ENCODE measurements at regions not wholly inside any gene's neighbourhood (a gene's known extent, or its start where the extent isn't known, plus 50 kb on each side); places are given as distances from the start of the nearest gene placed in this dataset.

DNA sequence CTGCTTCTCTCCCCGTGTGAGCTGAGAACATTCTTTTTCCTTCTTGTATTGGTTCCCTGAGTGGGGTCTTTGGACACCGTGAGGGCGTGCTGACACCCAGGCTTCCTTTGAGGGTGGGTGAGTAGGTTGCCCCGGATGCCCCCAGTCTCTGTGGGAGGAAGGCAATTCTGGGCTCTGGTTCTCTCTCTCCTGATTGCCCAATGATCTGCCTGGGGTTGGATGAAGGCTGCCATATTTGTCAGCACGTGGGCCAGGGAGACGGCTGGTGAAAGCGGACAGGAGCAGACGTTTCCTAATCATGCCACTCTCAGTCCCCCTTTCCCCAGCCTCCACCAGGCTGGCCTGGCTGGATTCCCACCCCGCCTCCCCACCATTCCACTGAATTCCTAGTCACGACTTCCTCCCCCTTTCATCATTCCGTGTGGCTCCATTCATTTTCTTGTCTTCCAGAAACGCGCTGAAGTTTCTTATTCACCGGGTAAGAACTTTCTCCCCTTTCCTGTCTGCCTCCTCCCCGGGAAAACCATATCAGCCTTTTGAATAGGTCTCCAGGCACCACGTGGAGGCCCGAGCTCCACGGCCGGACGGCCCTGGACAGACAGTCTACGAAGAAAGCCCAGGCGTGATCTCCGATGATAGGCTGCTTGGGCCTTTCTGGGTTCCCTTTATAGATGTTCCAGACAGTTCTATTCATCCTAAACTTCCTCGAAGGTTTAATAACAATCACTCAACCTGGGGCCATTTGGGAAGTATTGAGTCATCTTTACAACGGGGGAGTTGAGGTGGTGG lies 98.7 kb upstream of the NPTX2 start:
- no peak for DNase-seq

DNA sequence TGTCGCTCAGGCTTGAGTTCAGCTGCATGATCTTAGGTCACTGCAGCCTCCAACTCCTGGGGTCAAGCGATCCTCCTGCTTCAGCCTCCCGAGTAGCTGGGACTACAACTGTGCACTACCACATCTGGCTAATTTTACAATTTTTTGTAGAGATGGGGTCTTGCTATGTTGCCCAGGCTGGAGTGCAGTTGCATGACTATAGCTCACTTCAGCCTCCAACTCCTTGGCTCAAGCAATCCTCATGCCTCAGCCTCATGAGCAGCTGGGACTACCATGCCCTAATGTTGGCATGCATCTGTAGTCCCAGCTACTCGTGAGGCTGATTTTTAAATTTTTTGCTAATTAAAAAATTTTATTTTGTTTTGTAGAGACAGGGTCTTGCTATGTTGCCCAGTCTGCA lies 101.9 kb upstream of the NPTX2 start:
- DNase-seq = no peak

DNA sequence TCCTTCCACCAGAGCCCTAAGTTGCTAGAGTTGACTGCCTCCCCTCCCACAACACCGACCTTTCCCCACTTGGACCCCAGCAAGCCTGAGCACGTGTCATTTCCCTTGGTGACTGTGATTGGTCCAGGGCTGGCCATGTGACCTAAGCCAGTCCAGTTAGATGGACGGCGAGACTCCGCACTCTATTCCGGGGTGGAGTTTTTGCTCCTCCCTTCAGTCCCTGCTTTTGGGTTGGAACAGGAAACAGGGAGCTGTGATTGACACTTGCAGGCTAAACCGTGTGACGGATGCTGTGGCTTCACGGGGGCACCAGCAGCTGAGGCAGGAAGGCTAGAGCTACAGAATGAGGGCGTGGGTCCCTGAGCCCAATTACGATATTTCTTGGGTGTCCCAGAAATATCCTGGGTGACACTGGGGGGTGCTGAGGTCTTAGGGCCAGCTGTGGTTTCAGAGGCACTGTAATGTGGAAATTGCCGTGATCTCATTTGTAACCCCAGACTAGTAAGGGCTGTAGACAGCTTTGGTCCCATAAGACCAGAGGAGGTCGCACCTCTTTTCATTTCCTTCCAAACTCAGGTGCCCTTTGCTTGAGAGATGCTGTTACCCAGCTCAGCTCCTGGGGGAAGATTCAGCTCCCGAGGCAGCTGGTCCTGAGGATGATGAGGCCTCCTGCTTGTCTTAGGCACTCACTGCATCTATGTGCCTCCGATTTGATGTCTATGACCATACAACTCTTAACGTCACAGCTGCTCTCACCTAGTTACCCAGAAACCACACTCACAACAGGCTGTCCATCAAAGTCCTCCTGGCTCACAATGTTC lies 102.7 kb upstream of the NPTX2 start:
- DNase-seq = no peak

DNA sequence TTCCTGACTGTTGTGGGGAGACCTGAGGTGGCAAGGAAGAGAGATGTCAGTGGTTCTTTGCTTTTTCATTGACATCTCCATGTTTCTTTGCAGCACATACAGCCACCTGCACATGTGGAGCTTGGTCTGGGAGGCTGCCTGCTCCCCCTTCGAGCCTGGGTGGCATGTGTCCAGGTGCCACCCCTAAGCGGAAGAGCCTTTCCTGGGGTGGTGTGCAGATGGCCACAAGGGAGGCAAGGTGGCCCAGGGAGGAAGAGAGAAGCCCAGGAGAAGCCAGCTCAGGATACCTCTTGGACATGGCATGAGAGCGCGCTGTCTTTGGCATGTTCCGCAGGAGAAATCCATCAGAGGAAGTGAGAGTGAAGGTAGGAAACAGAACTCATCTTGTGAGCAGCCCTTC lies 105.9 kb upstream of the NPTX2 start:
- no peak for DNase-seq

DNA sequence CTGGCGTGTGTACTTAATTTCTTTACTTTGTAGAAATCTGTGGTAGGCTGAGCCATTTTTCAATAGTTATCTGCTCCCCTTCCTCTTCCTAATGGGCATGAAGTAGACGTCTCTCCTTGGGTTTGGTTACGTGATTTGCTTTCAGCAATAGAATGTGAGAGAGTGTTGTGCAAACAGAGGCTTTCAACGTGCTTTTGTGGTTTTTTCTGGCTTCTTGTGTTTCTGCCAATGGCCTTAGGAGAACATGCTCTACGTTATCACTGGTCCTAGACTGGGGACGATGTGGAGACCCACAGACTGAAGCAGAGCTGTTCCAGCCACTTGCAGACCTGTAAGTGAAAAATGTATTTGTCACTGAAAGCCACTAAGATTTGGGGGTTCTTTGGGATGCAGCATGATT lies 107.2 kb upstream of the NPTX2 start:
- DNase-seq = no peak

DNA sequence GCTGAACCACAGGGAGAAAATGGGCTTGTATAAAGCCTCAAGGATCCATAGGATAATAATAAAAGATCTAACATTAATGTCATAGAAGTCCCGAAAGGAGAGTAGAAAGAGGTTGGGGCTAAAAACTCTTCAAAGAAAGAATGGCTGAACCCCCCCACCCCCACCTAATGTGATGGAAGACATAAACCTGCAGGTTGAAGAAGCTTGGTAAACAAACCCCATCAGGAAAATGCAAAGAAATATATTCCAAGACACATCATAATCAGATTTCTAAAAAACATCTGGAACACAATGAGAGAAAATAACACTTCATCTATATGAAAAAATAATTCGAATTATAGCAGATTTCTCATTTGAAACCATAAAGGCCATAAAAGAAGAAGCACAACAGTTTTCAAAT lies 105.6 kb upstream of the BAIAP2L1 start:
- no peak for DNase-seq

DNA sequence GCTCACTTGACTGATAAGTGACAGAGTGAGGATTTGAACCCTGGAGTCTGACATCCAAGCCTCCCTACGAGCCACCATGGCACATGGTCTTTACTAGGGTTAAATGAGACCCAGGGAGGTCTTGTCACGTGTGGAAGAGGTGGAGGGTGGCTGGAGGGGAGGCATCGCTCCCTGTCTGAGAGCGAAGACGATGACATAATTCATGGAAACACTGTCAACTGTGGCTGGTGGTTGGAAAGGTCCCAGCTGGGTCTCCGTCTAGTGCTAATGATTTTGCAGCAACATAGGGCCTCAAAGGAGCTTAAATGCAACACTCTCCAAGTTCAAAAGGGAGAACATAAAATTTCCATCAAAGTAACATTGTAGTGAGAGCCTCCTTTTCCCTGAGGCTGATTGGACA lies 99.9 kb upstream of the BAIAP2L1 start:
- DNase-seq = no peak

DNA sequence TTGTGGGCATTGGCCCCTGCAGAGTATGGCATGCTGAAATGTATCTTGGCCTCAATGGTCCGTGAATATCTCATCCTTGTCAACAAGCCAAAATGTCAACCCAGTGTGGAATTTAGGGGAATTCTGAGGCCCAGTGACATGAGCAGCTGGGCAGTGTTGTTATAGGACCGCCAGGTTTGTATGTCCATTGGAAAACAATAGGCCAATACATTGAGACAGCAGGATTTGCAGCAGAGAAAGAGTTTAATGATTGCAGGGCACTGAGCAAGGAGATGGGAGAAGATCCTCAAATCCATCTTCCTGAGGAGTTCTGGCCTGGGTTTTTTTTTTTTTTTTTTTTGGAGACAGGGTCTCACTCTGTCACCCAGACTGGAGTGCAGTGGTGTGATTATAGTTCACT lies 95.7 kb upstream of the BAIAP2L1 start:
- no peak for DNase-seq

DNA sequence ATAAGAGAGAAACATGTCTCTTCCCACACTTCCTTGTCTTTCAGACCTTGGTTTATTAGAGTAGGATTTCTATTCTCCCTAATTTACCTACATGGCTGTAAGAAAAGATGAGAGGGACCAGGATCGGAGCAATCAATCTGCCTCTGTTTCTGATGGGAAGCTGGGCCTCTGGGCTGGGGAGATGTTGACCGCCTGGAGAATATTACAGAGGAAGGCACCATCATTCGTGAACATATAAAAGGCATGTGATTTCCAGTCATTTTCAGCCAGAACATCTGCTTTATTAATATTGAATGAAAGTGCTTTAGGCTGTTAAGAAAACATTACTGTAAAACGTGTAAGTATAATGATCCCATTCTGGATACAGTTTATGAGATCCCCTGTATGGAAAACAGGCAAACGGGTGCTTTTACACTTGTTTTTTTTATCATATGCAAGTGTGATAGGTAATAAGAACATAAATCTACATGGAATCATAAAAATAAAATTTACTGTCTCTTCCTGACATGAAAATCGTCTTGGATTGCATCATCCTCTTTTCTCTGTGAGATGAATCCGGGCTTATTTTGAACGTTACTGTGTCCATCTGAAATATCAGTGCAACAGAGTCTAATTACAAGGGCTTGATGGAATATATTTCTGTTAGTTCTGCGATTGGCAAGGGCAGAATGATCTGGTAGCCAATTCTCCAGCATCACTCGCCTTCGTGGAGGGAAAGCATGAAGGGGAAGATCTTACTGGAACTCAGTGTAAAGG lies 94.5 kb upstream of the BAIAP2L1 start:
- no peak for DNase-seq

DNA sequence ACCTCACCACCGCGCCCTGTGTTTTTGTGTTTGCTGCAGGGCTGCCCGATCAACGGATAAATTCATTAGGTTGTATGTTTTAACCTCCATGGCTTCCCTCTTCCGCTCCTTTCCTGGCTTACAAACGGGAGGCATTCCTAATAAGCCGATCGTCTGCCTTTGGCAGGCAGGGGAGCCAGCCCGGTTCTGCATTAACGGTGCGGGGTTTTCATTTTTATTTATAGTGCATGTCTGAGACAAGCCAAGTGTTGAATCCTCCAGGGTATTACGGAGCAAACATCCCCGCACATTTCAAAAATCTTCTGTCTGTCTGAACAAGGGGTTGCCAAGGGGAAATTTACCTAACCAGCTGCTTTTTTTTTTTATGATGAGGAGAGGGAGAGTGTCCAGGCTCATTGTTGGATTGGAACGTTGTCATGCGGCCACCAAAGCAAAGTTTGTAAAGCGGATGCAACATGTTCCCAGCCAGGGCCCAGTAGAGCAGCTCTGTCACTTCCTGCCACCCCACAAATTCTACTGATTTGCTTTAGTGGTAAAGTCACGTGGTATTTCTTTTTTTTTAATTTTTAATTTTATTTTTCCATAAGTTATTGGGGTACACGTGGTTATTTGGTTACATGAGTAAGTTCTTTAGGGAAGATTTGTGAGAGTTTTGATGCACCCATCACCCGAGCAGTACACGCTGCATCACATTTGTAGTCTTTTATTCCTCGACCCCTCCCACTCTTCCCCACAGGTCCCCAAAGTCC lies 92.3 kb upstream of the BAIAP2L1 start:
- DNase-seq = no peak

DNA sequence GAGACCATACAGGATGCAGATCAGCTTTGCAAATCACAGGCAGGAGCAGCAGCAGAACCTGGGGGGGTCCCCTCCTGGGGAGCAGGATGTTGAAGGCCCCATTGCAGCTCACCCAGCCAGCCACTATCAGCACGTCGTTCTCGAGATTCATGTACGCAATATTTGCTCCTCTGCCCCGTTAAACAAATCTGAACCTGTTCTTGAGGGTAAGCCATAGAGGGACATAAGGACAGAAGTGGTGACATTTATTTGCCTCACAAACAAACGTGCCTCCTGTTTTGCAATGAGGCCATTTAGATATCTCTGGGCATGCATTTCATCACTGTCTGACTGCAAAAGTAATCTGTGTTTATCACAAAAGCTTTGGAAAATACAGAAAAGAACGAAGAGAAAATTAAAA lies 87.3 kb upstream of the BAIAP2L1 start:
- no peak for DNase-seq

DNA sequence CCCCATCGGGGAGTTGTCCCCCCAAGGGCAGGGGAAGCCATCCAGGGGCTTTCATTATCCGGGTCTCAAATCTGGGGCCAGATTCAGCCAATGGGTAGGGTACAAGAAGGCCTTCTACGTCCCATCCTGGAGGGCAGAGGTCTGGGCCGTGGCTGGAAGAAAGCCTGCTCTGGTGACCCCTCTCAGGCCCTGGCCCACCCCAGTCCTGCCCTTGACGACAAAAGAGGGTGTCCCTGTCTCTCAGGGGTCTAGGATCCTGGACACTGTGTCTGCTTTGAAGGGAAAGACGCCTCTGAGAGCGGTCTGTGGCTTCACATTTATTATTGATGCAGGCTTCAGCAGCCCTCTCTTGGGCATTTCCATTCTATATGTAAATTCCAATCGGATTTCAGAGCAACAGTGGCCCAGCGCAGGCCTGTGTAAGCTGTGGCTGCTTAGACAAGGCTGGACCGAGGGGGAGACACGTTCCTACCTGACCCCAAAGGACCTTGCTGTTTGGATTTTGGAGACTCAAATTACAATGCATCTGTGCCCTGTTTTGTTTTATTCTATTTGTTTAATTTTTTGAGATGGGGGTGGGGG lies 83.2 kb upstream of the BAIAP2L1 start:
- no peak for DNase-seq

DNA sequence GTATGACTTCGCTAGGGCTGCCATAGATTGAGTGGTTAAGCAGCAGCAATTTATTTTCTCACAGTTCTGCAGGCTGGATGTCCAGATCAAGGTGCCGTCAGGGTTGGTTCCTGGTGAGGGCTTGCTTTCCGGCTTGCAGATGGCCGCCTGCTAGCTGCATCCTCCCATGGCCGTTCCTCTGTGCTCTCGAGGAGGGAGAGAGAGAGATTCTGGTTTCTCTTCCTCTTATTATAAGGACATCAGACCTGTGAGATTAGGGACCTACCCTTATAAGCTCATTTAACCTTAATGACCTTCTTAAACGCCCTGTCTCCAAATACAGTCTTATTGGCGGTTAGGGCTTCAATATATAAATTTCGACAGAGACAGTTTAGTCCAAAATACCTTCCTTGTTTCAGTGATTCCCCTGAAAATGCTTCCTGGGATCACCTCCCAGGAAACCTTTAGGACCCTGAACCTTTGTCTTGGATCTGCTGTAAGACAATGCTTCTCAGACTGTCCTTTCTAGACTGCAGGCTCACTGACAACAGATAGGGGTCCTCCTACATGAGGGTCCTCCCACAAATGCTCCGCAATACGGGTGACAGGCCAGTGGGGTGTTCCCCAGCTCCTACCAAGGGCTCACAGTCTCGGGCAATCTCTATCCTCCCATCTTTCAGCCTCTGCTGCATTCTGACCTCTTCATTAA lies 82.5 kb upstream of the BAIAP2L1 start:
- DNase-seq = no peak

DNA sequence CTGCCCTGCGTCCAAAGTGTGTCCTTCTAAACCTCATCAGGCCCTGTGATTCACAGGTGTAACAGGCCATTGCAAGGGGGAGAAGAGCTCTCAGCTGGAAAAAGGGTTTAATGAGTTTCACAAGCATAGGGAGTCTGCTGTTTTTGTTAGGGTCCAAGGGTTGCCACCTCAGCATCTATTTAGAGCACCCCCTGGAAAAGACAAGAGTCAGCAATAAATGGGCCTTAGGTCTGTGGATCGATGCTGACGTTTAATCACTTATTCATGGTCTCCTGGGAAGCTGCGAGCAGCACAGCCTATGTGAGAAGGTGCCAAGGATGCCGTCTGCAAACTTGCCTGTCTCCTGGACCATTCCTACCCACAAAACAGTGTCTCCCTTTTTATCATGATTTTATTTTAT lies 78.4 kb upstream of the BAIAP2L1 start:
- DNase-seq = no peak

DNA sequence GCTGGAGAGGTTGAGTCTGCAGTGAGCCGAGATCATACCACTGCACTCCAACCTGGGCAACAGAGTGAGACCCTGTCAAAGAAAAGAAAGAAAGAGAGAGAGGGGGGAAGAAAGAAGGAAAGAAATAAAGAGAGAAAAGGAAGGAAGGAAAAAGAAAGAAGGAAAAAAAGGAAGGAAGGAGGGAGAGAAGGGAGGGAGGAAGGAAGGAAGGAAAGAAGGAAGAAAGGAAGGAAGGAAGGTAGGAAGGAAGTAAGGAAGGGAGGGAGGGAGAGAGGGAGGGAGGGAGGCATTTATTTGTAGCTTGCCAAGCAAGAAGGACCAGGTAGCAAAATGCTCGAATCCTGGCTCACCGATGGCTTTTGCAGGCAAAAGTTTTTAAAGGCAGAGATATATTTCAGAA lies 74.5 kb upstream of the BAIAP2L1 start:
- DNase-seq = no peak

DNA sequence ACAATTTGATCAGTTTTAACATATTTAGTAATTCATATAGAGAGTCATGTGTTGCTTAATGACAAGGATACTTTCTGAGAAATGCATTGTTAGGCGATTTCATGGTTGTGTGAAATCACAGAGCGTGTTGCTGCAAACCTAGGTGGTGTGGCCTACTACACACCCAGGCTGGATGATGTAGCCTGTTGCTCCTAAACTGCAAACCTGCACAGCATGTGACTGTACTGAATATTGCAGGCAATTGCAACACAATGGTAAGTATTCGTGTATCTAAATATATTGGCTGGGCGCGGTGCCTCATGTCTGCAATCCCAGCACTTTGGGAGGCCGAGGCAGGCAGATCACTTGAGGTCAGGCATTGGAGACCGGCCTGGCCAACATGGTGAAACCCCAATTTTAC lies 73.7 kb upstream of the BAIAP2L1 start:
- DNase-seq = no peak

DNA sequence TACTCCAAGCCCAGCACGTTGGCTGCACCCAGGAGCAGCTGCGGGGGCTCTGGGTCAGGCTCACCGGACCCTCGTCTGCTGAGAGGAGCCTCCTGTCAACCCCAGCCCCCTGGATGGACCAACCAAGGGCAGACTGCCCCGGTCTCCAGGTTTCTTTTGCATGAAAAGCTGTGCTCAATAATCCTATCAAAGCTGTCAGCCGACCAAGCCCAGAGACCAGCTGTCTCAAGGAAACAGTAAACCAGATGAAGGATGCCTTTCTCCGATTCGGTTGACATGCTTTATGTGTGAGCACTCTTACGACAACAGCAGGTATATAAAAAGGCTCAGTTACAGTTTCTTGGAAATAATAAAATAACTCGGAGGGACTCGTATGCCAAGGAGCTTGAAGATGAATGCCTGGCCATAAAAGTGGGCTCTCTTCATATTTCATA lies 71.6 kb upstream of the BAIAP2L1 start:
- DNase-seq = no peak

DNA sequence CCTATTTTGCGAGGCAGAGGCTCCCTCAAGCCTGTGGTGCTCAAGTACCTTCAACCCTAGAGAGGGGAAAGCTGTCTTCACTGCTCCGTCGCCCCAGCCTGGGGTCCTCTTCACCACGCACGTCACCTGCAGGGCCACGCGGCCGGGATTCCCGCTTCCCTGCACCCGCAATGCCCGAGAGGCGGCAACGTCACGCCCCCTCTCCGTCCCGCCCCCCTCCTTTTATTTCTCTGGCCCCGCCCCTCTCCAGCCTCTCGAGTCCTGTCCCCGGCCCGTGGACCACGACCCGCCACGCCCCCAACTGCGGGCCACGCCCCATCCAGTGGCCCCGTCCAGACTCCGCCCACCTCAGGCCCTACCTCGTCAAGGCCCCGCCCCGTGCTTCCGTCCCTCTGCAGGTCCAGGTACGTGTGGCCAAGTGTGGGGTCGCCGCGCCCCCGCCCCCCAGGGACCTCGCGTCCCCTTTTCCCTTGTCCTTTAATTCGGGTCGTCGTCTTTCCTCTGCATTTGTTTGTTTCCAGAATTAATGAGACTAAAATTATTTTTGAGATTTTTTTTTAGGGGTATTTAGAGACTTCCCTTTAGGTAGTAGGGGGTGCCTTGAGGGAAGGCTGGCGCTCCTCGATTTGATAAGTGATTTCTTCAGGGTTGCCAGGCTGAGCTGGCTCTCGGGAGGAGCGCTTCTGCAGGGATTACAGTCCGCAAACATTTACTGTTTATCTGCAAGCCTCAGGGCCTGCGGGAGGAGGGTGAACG lies 69.8 kb upstream of the BAIAP2L1 start:
- peak in 7 of 56 donors; percentile 4 to 68 (median 9) for DNase-seq

DNA sequence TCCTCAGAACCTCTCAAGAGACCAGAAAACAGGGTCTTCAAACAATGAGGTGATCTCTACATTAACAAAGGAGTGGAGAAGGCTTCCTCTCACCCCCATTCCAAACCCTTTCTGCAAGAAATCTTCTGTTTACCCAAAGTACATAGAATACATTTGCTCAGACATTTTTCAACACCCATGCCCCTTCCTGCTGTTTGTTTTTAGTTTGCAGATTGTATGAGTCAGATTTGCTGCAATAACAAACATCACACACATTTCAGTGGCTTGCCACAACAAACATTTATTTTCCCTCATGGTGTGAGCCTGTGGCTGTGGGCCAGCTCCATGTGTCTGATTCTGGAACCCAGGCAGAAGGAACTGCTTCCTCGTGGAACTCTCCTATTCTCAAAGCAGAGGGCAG lies 68.2 kb upstream of the BAIAP2L1 start:
- DNase-seq = no peak
